ENCODE measurements at regions not wholly inside any gene's neighbourhood (a gene's known extent, or its start where the extent isn't known, plus 50 kb on each side); places are given as distances from the start of the nearest gene placed in this dataset.
A peak's percentile ranks its signal among the peaks of the same experiment; 100 is the strongest.

DNA sequence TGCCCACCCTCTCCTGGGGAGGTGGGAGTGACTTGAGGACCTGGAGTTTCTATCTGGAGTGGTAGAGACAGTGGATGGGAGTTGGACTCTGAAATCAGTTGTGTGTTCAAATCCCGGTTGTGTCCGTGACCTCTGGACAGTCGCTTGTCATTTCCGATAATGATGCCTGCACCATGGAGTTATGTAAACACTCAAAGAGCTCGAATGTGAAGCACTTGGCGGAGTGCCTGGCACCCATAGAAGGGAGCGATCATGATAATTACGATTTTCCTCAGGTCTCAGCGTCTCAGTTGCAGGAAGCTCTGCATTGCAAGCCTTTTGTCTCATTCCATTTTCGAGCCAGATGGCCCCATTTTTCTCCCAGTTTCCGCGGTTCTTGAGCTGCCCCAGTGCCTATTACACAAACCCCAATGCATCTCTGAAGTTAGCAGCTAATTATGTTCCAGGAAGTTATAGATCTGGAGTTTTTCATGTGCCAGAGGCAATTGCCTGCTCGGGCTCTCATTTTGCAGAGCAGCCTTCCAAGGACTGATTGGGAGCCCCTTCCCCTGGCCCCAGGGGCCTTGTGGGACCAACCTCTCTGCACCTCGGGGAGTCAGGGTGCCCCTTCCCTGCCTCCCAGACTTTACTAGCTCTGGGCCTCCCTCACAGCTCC lies 175.5 kb upstream of the MVB12B start:
- Histone ChIP-seq H3K36me3 (ENCODE audit: control insufficient read depth in 2 of 2, insufficient read depth in 2 of 2, low read length in 2 of 2) (no peaks in the 10 kb centered on the region), H3K27ac (ENCODE audit: low read length) (peak overlapping the region; percentile 37), H3K9ac (ENCODE audit: low read length in 2 of 2) (peak overlapping the region; percentile 5 to 29), H3K4me3 (ENCODE audit: low read length in 2 of 2) (peak overlapping the region in 1 of 2 donors; percentile 54), H3K4me1 (ENCODE audit: control insufficient read depth, insufficient read depth, low read length) (peaks cover 17% of the 10 kb centered on the region), H3K27me3 (ENCODE audit: control insufficient read depth in 1 of 2, insufficient read depth in 2 of 2, low read length in 2 of 2) (no peaks in the 10 kb centered on the region), H3K9me3 (ENCODE audit: control insufficient read depth in 2 of 2, low read length in 2 of 2) (peaks cover 0 to 4% of the 10 kb centered on the region in 2 donors)

DNA sequence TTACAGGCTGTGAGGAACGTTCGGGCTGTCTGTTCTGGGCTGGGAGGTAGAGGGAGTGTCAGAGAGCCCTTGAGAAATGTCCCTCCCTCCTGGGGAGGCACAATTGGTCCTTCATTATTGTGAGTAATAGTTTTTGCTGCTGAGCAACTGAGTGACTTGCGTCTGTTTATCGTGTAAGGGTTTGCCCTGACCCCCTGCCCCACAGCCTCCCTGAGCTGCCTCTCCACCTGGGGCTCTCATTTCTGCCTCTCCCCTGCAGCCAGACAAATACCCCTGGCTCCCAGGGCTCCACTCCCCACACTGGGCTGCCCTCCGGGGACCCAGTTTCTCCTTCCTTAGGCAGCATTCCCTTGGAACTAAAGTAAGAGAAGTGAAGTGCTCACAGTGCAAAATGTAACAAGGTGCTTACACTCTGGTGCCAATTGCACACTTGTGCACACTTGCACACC lies 174.9 kb upstream of the MVB12B start:
- peak overlapping the region in 1 of 2 donors; percentile 54 for H3K4me3 ChIP-seq (ENCODE audit: low read length in 2 of 2)
- peaks cover 17% of the 10 kb centered on the region for H3K4me1 ChIP-seq (ENCODE audit: control insufficient read depth, insufficient read depth, low read length)
- H3K36me3 ChIP-seq (ENCODE audit: control insufficient read depth in 2 of 2, insufficient read depth in 2 of 2, low read length in 2 of 2), result no peaks in the 10 kb centered on the region
- H3K27ac ChIP-seq (ENCODE audit: low read length), result peak overlapping the region; percentile 37
- H3K9me3 ChIP-seq (ENCODE audit: control insufficient read depth in 2 of 2, low read length in 2 of 2), result peaks cover 0 to 4% of the 10 kb centered on the region in 2 donors
- H3K9ac ChIP-seq (ENCODE audit: low read length in 2 of 2), result peak overlapping the region in 1 of 2 donors; percentile 29
- no peaks in the 10 kb centered on the region for H3K27me3 ChIP-seq (ENCODE audit: control insufficient read depth in 1 of 2, insufficient read depth in 2 of 2, low read length in 2 of 2)

DNA sequence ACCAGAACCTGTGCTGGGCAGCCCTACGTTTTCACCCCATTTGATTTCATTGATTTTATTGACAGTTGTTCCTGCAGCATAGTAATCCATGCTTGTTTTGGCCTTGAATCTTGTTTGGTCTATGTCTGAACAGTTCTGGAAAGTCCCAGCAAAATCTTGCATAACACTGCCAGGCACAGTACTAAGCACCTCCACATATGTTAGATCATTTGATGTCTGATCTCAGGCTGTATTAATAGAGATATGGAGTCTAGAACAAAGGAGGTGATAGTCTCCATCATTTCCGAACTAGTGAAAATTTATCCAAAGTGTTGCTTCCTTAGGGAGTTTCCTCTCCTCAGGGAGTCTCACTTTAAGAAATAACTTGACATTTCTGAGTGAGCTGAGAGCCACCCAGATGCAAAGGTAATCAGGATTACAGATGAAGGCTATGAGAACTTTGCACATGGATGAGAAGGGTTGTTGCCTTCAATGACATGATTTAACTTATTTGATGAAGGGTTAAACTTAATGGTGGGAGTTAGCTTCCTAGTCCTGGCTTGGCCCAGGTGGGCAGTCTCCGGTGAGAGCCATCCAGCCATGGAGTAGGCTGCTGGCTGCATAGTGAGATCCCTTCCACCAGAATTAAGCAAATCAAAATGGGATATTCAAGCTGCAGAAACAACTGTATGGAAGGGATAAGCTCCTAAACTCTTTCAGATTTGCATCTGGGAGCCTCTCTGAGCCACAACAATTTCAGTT lies 173.8 kb upstream of the MVB12B start:
- Histone ChIP-seq H3K9ac (ENCODE audit: low read length in 2 of 2) (no peak overlapping the region), H3K27me3 (ENCODE audit: control insufficient read depth in 1 of 2, insufficient read depth in 2 of 2, low read length in 2 of 2) (no peaks in the 10 kb centered on the region), H3K27ac (ENCODE audit: low read length) (no peak overlapping the region), H3K9me3 (ENCODE audit: control insufficient read depth in 2 of 2, low read length in 2 of 2) (peaks cover 0 to 4% of the 10 kb centered on the region in 2 donors), H3K4me1 (ENCODE audit: control insufficient read depth, insufficient read depth, low read length) (peaks cover 17% of the 10 kb centered on the region), H3K4me3 (ENCODE audit: low read length in 2 of 2) (no peak overlapping the region), H3K36me3 (ENCODE audit: control insufficient read depth in 2 of 2, insufficient read depth in 2 of 2, low read length in 2 of 2) (no peaks in the 10 kb centered on the region)

DNA sequence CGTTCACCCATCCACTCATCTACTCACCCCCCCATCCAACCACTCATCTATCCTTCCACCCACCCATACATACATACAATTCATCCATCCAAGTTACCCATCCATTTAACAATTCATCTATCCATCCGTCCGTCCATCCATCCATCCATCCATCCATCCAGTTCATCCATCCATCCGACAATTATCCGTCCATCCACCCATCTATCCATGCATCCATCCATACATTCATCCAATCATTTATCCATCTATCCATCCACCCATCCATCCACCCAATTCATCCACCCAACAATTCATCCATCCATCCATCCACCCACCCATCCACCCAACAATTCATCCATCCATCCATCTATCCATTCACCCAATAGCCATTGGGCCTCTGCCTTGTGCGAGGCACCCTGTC lies 173.2 kb upstream of the MVB12B start:
- Histone ChIP-seq H3K4me3 (ENCODE audit: low read length in 2 of 2) (no peak overlapping the region), H3K27ac (ENCODE audit: low read length) (no peak overlapping the region), H3K27me3 (ENCODE audit: control insufficient read depth in 1 of 2, insufficient read depth in 2 of 2, low read length in 2 of 2) (no peaks in the 10 kb centered on the region), H3K4me1 (ENCODE audit: control insufficient read depth, insufficient read depth, low read length) (peaks cover 17% of the 10 kb centered on the region), H3K36me3 (ENCODE audit: control insufficient read depth in 2 of 2, insufficient read depth in 2 of 2, low read length in 2 of 2) (no peaks in the 10 kb centered on the region), H3K9ac (ENCODE audit: low read length in 2 of 2) (no peak overlapping the region), H3K9me3 (ENCODE audit: control insufficient read depth in 2 of 2, low read length in 2 of 2) (peaks cover 0 to 4% of the 10 kb centered on the region in 2 donors)

- no peaks in the 10 kb centered on the region for H3K27me3 ChIP-seq (ENCODE audit: control insufficient read depth in 1 of 2, insufficient read depth in 2 of 2, low read length in 2 of 2)
- no peaks in the 10 kb centered on the region for H3K36me3 ChIP-seq (ENCODE audit: control insufficient read depth in 2 of 2, insufficient read depth in 2 of 2, low read length in 2 of 2)
Measured at GRCh38 chr9:126154182-126154827, 172.3 kb upstream of the MVB12B start.

DNA sequence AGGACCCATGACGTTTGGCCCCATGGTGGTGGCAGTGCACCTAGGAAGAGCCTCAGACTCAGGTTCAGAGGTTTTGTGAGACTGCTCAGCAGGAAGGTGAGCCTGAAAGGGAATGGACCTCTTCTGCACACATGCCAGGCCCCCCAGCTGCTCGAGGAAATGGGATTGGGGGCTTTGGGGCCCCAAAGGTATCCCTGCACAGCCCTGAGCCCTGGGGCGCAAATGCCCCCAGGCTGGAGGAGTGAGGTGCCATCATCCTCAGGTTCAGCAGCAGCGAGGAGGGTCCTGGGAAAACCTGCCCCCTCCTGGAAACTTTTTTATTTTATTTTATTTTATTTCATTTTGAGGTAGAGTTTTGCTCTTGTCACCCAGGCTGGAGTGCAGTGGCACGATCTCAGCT lies 171.8 kb upstream of the MVB12B start:
- Histone ChIP-seq H3K36me3 (ENCODE audit: control insufficient read depth in 2 of 2, insufficient read depth in 2 of 2, low read length in 2 of 2) (no peaks in the 10 kb centered on the region), H3K27me3 (ENCODE audit: control insufficient read depth in 1 of 2, insufficient read depth in 2 of 2, low read length in 2 of 2) (no peaks in the 10 kb centered on the region), H3K9ac (ENCODE audit: low read length in 2 of 2) (no peak overlapping the region), H3K4me3 (ENCODE audit: low read length in 2 of 2) (no peak overlapping the region), H3K9me3 (ENCODE audit: control insufficient read depth in 2 of 2, low read length in 2 of 2) (peaks cover 0 to 4% of the 10 kb centered on the region in 2 donors), H3K4me1 (ENCODE audit: control insufficient read depth, insufficient read depth, low read length) (peaks cover 17% of the 10 kb centered on the region), H3K27ac (ENCODE audit: low read length) (no peak overlapping the region)

More at GRCh38 chr9:126154182-126154827, 172.3 kb upstream of the MVB12B start:
- Histone ChIP-seq H3K9ac (ENCODE audit: low read length in 2 of 2) (no peak overlapping the region), H3K27ac (ENCODE audit: low read length) (no peak overlapping the region), H3K4me1 (ENCODE audit: control insufficient read depth, insufficient read depth, low read length) (peaks cover 17% of the 10 kb centered on the region), H3K4me3 (ENCODE audit: low read length in 2 of 2) (no peak overlapping the region), H3K9me3 (ENCODE audit: control insufficient read depth in 2 of 2, low read length in 2 of 2) (peaks cover 0 to 4% of the 10 kb centered on the region in 2 donors)

GRCh38 chr9:126155756-126156664 lies 170.6 kb upstream of the MVB12B start:
- Histone ChIP-seq H3K9me3 (ENCODE audit: control insufficient read depth in 2 of 2, low read length in 2 of 2) (no peaks in the 10 kb centered on the region), H3K27ac (ENCODE audit: low read length) (no peak overlapping the region), H3K9ac (ENCODE audit: low read length in 2 of 2) (no peak overlapping the region), H3K36me3 (ENCODE audit: control insufficient read depth in 2 of 2, insufficient read depth in 2 of 2, low read length in 2 of 2) (no peaks in the 10 kb centered on the region), H3K27me3 (ENCODE audit: control insufficient read depth in 1 of 2, insufficient read depth in 2 of 2, low read length in 2 of 2) (no peaks in the 10 kb centered on the region), H3K4me1 (ENCODE audit: control insufficient read depth, insufficient read depth, low read length) (peaks cover 14% of the 10 kb centered on the region), H3K4me3 (ENCODE audit: low read length in 2 of 2) (no peak overlapping the region)

DNA sequence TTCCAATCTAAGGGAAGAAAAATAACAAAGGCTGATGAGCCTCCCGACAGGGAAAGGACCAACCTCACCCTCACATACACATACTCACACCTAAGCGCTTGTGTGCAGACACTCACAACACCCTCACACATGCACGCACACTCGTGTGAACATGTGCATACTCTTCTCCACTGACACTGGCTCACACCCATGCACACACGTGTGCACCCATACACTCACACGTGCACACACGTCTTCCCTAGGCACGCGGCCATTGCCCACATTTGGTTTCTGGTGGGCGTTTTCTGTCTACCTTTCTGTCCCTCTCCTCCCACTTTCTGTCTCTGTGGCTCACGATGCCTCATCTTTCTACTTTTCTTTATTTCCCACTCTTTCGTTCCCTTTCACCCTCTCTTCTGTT lies 169.7 kb upstream of the MVB12B start:
- Histone ChIP-seq H3K27ac (ENCODE audit: low read length) (no peak overlapping the region), H3K36me3 (ENCODE audit: control insufficient read depth in 2 of 2, insufficient read depth in 2 of 2, low read length in 2 of 2) (no peaks in the 10 kb centered on the region), H3K9me3 (ENCODE audit: control insufficient read depth in 2 of 2, low read length in 2 of 2) (no peaks in the 10 kb centered on the region), H3K27me3 (ENCODE audit: control insufficient read depth in 1 of 2, insufficient read depth in 2 of 2, low read length in 2 of 2) (no peaks in the 10 kb centered on the region), H3K4me1 (ENCODE audit: control insufficient read depth, insufficient read depth, low read length) (peaks cover 5% of the 10 kb centered on the region), H3K4me3 (ENCODE audit: low read length in 2 of 2) (no peak overlapping the region), H3K9ac (ENCODE audit: low read length in 2 of 2) (no peak overlapping the region)

GRCh38 chr9:126157423-126157822 lies 169.2 kb upstream of the MVB12B start:
- no peaks in the 10 kb centered on the region for H3K36me3 ChIP-seq (ENCODE audit: control insufficient read depth in 2 of 2, insufficient read depth in 2 of 2, low read length in 2 of 2)
- H3K27me3 ChIP-seq (ENCODE audit: control insufficient read depth in 1 of 2, insufficient read depth in 2 of 2, low read length in 2 of 2), result no peaks in the 10 kb centered on the region
- H3K4me3 ChIP-seq (ENCODE audit: low read length in 2 of 2), result no peak overlapping the region
- no peaks in the 10 kb centered on the region for H3K9me3 ChIP-seq (ENCODE audit: control insufficient read depth in 2 of 2, low read length in 2 of 2)
- no peak overlapping the region for H3K9ac ChIP-seq (ENCODE audit: low read length in 2 of 2)
- H3K27ac ChIP-seq (ENCODE audit: low read length), result no peak overlapping the region
- H3K4me1 ChIP-seq (ENCODE audit: control insufficient read depth, insufficient read depth, low read length), result no peaks in the 10 kb centered on the region

Measured in stomach smooth muscle (tissue), 2 donors.